GM12891 (cell line): ENCODE measurements at regions not wholly inside any gene's neighbourhood (a gene's known extent, or its start where the extent isn't known, plus 50 kb on each side); places are given as distances from the start of the nearest gene placed in this dataset.

ENCODE experiments used
- PAX5 ChIP-seq: IDR thresholded peaks from 2 replicates; pipeline ENCODE4 v1.6.1; 2011; ENCODE audit warnings: low read length, moderate library complexity, mild to moderate bottlenecking; ENCODE audit not compliant: insufficient read depth, severe bottlenecking
- POLR2A ChIP-seq: IDR thresholded peaks from 2 replicates; pipeline ENCODE4 v1.6.1; 2011; ENCODE audit warnings: low read depth, low read length, control low read depth
- POLR2AphosphoS5 ChIP-seq: IDR thresholded peaks from 2 replicates; pipeline ENCODE4 v1.6.1; 2011; ENCODE audit warnings: low read depth, low read length, control low read depth
- SPI1 ChIP-seq: IDR thresholded peaks from 2 replicates; pipeline ENCODE4 v1.6.1; 2011; ENCODE audit warnings: low read depth, low read length, control low read depth
- TAF1 ChIP-seq: IDR thresholded peaks from 2 replicates; pipeline ENCODE4 v1.6.1; 2011; ENCODE audit warnings: low read depth, low read length, control low read depth

GRCh38 chr2:195017890-195018289 lies 639.1 kb upstream of the SLC39A10 start:
- TF ChIP-seq PAX5 (no peak), POLR2A (no peak), POLR2AphosphoS5 (no peak), SPI1 (no peak), TAF1 (no peak)
